ENCODE measurements at regions not wholly inside any gene's neighbourhood (a gene's known extent, or its start where the extent isn't known, plus 50 kb on each side); places are given as distances from the start of the nearest gene placed in this dataset.

DNA sequence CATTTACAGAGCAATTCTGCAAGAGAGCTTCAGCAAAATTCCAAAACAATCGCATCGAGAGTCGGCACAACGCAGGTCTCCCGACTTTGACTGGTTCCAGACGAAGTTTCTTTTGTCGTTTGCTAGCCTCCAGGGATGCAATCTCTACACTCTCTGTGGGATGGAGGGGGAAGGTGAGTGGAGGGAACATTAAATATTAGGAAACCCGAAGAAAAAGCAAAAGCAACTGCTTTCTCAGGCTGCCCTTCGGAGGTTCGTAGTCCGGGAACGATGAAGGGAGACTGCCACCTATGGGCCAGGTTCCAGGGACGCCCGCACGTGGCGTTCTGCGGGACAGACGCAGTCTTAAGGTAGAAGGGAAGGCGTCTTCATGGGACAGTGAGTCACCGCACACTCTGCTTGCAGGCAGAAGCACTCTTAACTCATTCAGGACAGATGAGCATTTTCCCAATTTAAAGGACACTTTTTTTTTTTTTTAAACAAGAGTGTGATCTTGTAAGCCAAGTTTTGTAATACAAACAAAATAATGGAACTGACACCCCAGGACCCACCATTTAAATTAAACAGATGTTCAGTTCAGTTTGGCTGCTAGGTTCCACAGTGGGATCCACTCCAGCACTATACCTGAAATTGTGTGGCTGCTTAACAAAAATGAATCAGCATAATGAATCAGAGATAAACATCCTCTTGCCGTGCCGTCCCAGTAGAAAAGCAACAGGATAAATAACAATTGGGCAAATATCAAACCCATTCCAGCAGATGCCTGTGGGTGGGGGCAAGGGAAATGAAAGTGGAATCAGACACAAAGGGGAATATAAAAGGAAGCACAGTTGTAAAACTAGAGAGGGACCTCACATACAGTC lies 65.8 kb upstream of the ARMC2 start:
- no peaks in the 10 kb centered on the region for H3K9me2 ChIP-seq
- peak overlapping the region in 1 of 2 experiments; percentile 29; a peak in 2 of 4 replicates for H3K27ac ChIP-seq (ENCODE audit: low read depth in 2 of 2, low read length in 1 of 2)
- no peaks in the 10 kb centered on the region for H3K27me3 ChIP-seq (ENCODE audit: insufficient read depth)
- H3K4me3 ChIP-seq (ENCODE audit: low read depth in 2 of 2, low read length in 1 of 2): peak overlapping the region; percentile 43 to 65
- peak overlapping the region; percentile 22; the same call in 1 of the 2 replicates for H3K9ac ChIP-seq
- H4K20me1 ChIP-seq (ENCODE audit: insufficient read depth): no peaks in the 10 kb centered on the region
- peak overlapping the region; percentile 76 for H3K4me2 ChIP-seq
- no peaks in the 10 kb centered on the region for H3F3A ChIP-seq (replicated peaks; ENCODE audit: insufficient read depth)
- H3K79me2 ChIP-seq (ENCODE audit: insufficient read depth): no peaks in the 10 kb centered on the region
- H3K9me3 ChIP-seq: no peaks in the 10 kb centered on the region
- no peaks in the 10 kb centered on the region for H3K36me3 ChIP-seq (replicated peaks in 1 of 2; ENCODE audit: control insufficient read depth in 1 of 2, insufficient read depth in 2 of 2, low read length in 1 of 2)
- ChIA-PET POLR2A (interaction anchor here (1.1 kb wide), 1 partner anchor 220 kb away, joined by 3 read pairs; no protein-coding TSS in a partner anchor), CTCF (interaction anchor here (0.6 to 2.1 kb wide), 29 partner anchors 8 to 531 kb away, joined by 3 to 16 read pairs (median 4); partner anchors contain the start of genes ARMC2 and FOXO3)
- peak; percentile 88 for DNase-seq
- peaks cover 8 to 14% of the 10 kb centered on the region in 2 experiments; a peak in 3 of 4 replicates for H3K4me1 ChIP-seq (ENCODE audit: control insufficient read depth in 1 of 2, insufficient read depth in 2 of 2, low read depth in 1 of 2, low read length in 1 of 2)
- peak overlapping the region; percentile 61; the same call in 1 of the 2 replicates for H2AFZ ChIP-seq (ENCODE audit: low read depth)
- WGBS (ENCODE audit: low lambda C conversion rate): 10% methylated on average over 20 of the region's 22 CpGs
- no peak for TF ChIP-seq YY1 (IDR thresholded peaks at IDR 0.05; ENCODE audit: low read depth)
- TF ChIP-seq, protein P1, sequence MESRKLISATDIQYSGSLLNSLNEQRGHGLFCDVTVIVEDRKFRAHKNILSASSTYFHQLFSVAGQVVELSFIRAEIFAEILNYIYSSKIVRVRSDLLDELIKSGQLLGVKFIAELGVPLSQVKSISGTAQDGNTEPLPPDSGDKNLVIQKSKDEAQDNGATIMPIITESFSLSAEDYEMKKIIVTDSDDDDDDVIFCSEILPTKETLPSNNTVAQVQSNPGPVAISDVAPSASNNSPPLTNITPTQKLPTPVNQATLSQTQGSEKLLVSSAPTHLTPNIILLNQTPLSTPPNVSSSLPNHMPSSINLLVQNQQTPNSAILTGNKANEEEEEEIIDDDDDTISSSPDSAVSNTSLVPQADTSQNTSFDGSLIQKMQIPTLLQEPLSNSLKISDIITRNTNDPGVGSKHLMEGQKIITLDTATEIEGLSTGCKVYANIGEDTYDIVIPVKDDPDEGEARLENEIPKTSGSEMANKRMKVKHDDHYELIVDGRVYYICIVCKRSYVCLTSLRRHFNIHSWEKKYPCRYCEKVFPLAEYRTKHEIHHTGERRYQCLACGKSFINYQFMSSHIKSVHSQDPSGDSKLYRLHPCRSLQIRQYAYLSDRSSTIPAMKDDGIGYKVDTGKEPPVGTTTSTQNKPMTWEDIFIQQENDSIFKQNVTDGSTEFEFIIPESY (IDR thresholded peaks at IDR 0.05; ENCODE audit: borderline replicate concordance, low read depth): no peak
- TF ChIP-seq, protein P2, sequence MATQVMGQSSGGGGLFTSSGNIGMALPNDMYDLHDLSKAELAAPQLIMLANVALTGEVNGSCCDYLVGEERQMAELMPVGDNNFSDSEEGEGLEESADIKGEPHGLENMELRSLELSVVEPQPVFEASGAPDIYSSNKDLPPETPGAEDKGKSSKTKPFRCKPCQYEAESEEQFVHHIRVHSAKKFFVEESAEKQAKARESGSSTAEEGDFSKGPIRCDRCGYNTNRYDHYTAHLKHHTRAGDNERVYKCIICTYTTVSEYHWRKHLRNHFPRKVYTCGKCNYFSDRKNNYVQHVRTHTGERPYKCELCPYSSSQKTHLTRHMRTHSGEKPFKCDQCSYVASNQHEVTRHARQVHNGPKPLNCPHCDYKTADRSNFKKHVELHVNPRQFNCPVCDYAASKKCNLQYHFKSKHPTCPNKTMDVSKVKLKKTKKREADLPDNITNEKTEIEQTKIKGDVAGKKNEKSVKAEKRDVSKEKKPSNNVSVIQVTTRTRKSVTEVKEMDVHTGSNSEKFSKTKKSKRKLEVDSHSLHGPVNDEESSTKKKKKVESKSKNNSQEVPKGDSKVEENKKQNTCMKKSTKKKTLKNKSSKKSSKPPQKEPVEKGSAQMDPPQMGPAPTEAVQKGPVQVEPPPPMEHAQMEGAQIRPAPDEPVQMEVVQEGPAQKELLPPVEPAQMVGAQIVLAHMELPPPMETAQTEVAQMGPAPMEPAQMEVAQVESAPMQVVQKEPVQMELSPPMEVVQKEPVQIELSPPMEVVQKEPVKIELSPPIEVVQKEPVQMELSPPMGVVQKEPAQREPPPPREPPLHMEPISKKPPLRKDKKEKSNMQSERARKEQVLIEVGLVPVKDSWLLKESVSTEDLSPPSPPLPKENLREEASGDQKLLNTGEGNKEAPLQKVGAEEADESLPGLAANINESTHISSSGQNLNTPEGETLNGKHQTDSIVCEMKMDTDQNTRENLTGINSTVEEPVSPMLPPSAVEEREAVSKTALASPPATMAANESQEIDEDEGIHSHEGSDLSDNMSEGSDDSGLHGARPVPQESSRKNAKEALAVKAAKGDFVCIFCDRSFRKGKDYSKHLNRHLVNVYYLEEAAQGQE (IDR thresholded peaks at IDR 0.05; ENCODE audit: low read depth, low read length): no peak
- peak; percentile 82 for TF ChIP-seq SMC3 (IDR thresholded peaks at IDR 0.05; ENCODE audit: low read depth, low read length)
- no peak for TF ChIP-seq POLR2AphosphoS5 (IDR thresholded peaks at IDR 0.05; ENCODE audit: low read depth, low read length)
- TF ChIP-seq FOXM1 (IDR thresholded peaks at IDR 0.05; ENCODE audit: low read depth): no peak
- TF ChIP-seq ELF1 (IDR thresholded peaks at IDR 0.05): no peak
- TF ChIP-seq, protein P3, sequence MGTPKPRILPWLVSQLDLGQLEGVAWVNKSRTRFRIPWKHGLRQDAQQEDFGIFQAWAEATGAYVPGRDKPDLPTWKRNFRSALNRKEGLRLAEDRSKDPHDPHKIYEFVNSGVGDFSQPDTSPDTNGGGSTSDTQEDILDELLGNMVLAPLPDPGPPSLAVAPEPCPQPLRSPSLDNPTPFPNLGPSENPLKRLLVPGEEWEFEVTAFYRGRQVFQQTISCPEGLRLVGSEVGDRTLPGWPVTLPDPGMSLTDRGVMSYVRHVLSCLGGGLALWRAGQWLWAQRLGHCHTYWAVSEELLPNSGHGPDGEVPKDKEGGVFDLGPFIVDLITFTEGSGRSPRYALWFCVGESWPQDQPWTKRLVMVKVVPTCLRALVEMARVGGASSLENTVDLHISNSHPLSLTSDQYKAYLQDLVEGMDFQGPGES (IDR thresholded peaks at IDR 0.05; ENCODE audit: low read depth, low read length): no peak
- TF ChIP-seq, protein P4, sequence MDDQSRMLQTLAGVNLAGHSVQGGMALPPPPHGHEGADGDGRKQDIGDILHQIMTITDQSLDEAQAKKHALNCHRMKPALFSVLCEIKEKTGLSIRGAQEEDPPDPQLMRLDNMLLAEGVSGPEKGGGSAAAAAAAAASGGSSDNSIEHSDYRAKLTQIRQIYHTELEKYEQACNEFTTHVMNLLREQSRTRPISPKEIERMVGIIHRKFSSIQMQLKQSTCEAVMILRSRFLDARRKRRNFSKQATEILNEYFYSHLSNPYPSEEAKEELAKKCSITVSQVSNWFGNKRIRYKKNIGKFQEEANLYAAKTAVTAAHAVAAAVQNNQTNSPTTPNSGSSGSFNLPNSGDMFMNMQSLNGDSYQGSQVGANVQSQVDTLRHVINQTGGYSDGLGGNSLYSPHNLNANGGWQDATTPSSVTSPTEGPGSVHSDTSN (IDR thresholded peaks at IDR 0.05): no peak
- TF ChIP-seq, protein P5, sequence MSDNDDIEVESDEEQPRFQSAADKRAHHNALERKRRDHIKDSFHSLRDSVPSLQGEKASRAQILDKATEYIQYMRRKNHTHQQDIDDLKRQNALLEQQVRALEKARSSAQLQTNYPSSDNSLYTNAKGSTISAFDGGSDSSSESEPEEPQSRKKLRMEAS (IDR thresholded peaks at IDR 0.05; ENCODE audit: low read depth): peak; percentile 94
- no peak for TF ChIP-seq GATA2 (CRISPR knock-in tag; IDR thresholded peaks at IDR 0.05)
- peak; percentile 95 for TF ChIP-seq RAD21 (IDR thresholded peaks at IDR 0.05; ENCODE audit: low read length)
- TF ChIP-seq, protein P6, sequence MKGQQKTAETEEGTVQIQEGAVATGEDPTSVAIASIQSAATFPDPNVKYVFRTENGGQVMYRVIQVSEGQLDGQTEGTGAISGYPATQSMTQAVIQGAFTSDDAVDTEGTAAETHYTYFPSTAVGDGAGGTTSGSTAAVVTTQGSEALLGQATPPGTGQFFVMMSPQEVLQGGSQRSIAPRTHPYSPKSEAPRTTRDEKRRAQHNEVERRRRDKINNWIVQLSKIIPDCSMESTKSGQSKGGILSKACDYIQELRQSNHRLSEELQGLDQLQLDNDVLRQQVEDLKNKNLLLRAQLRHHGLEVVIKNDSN (IDR thresholded peaks at IDR 0.05; ENCODE audit: borderline replicate concordance, low read depth): no peak
- TF ChIP-seq FOSL2 (IDR thresholded peaks at IDR 0.05; ENCODE audit: borderline replicate concordance, low read depth): peak; percentile 12; the same call in 1 of the 2 replicates
- peak; percentile 95 for TF ChIP-seq MXI1 (IDR thresholded peaks at IDR 0.05; ENCODE audit: low read depth, low read length)
- TF ChIP-seq, protein P7, sequence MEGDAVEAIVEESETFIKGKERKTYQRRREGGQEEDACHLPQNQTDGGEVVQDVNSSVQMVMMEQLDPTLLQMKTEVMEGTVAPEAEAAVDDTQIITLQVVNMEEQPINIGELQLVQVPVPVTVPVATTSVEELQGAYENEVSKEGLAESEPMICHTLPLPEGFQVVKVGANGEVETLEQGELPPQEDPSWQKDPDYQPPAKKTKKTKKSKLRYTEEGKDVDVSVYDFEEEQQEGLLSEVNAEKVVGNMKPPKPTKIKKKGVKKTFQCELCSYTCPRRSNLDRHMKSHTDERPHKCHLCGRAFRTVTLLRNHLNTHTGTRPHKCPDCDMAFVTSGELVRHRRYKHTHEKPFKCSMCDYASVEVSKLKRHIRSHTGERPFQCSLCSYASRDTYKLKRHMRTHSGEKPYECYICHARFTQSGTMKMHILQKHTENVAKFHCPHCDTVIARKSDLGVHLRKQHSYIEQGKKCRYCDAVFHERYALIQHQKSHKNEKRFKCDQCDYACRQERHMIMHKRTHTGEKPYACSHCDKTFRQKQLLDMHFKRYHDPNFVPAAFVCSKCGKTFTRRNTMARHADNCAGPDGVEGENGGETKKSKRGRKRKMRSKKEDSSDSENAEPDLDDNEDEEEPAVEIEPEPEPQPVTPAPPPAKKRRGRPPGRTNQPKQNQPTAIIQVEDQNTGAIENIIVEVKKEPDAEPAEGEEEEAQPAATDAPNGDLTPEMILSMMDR (IDR thresholded peaks at IDR 0.05): peak; percentile 86
- TF ChIP-seq TAF1 (IDR thresholded peaks at IDR 0.05; ENCODE audit: borderline replicate concordance, low read depth, low read length): no peak
- TF ChIP-seq TCF12 (IDR thresholded peaks at IDR 0.05): no peak
- TF ChIP-seq RFX5 (IDR thresholded peaks at IDR 0.05; ENCODE audit: low read length): no peak
